ENCODE measurements at regions not wholly inside any gene's neighbourhood (a gene's known extent, or its start where the extent isn't known, plus 50 kb on each side); places are given as distances from the start of the nearest gene placed in this dataset.
"Not testable (repeated sequence)": the region's sequence is repeated elsewhere in the genome, so short reads cannot be mapped to it uniquely, and the experiment has no call there.

DNA sequence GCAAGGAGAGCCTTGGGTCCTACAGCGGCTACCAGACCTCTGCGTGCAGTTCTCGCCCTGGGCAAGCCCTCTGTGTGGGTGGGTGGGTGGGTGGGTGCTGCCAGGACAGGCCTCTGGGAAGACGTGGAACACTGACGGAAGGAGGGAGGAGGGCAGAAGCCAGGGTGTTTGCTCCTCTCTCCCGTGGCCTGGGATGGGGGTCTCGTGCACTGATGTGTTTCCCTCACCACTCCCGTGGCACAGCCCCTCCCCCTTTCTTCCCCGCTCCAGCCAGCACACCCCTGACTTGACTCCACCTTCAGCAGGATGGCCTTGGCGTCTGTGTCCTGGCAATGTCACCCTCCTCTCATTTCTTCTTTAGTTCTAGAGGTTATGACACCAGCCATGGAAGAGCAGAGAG is 130.0 kb downstream of the CDH26 start:
- Mint-ChIP-seq H3K4me1 (no peaks in the 10 kb centered on the region), H3K9me3 (no peaks in the 10 kb centered on the region), H3K4me3 (no peak overlapping the region), H3K36me3 (no peaks in the 10 kb centered on the region), H3K27ac (no peak overlapping the region), H3K27me3 (peaks cover 2% of the 10 kb centered on the region)

DNA sequence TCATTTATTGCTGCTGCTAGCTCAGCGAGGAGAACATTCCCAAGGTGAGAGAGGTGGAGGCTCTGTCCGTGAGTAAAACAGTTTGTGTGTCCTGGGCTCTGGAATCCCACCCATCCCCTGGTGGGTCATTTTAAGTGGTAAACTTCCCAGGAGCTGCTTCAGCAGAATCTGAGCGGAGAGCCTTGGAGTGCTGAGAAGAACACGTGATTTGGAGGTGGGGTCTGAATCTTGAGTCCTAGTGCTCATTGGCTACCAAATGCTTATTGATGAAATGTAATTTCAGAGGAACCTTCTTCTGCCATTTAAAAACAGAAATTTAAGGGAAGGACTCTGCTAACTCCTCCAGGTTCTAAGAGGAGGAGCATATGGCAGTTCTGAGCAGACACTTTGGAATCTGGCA is 132.4 kb downstream of the CDH26 start:
- Mint-ChIP-seq H3K27ac (no peak overlapping the region), H3K4me3 (no peak overlapping the region), H3K9me3 (no peaks in the 10 kb centered on the region), H3K4me1 (no peaks in the 10 kb centered on the region), H3K27me3 (peaks cover 2% of the 10 kb centered on the region), H3K36me3 (no peaks in the 10 kb centered on the region)

DNA sequence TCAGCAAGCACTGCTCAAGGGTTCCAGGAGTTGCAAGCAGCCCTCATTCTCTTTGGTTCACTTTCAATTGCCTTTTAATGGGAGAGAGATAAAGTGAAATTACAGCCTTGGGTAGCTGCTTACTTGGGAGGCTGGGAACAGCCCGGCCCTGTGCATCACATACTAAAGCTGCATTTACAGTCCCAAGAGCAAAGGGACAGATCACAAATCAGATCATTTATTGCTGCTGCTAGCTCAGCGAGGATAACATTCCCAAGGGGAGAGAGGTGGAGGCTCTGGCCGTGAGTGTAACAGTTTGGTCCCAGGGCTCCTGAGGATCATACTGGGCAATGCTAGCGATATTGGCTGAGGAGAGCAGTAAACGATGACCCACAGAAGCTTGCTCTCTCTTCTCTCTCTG is 133.1 kb downstream of the CDH26 start:
- no peaks in the 10 kb centered on the region for H3K9me3 Mint-ChIP-seq
- no peaks in the 10 kb centered on the region for H3K4me1 Mint-ChIP-seq
- no peak overlapping the region for H3K4me3 Mint-ChIP-seq
- H3K36me3 Mint-ChIP-seq, result no peaks in the 10 kb centered on the region
- H3K27ac Mint-ChIP-seq, result no peak overlapping the region
- peaks cover 1% of the 10 kb centered on the region for H3K27me3 Mint-ChIP-seq

DNA sequence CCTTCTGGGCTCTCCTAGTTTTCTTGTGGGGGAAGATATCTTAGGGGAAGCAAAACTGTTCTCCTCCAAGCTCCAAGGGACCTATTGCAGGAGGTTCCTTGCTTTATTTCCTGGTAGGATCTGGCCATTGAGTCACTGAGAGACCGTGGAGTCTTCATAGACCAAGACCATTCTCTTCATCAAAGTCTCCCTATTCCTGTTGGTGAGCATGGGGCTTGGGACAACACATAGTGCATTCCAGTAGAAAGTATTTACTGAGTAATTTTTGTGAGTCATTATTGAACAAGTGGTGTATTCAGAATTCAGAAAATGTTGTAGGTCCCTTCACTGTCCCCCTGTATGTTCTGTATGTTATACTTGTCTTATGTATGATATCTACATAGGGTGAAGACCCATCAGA is 133.6 kb downstream of the CDH26 start:
- Mint-ChIP-seq H3K36me3 (no peaks in the 10 kb centered on the region), H3K27me3 (peaks cover 2% of the 10 kb centered on the region), H3K4me3 (no peak overlapping the region), H3K27ac (no peak overlapping the region), H3K4me1 (no peaks in the 10 kb centered on the region), H3K9me3 (no peaks in the 10 kb centered on the region)

DNA sequence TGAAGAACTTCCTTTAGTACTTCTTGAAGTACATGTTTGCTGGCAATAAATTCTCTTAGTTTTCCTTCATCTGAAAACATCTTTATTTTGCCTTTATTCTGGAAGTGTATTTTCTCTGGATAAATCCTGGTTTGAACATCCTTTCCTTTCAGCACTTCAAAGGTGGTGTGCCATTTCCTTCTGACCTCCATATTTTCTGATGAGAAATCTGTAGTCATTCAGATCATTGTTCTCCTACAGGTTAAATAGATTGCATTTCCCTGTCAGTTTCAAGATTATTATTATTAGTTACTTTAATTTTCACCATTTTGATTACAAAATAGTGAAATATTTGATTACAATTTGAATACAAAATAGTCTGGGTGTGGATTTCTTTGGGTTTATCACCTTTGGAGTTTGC is 134.5 kb downstream of the CDH26 start:
- H3K4me3 Mint-ChIP-seq, result no peak overlapping the region
- H3K27me3 Mint-ChIP-seq, result peaks cover 3% of the 10 kb centered on the region
- H3K36me3 Mint-ChIP-seq, result no peaks in the 10 kb centered on the region
- no peaks in the 10 kb centered on the region for H3K4me1 Mint-ChIP-seq
- H3K9me3 Mint-ChIP-seq, result no peaks in the 10 kb centered on the region
- H3K27ac Mint-ChIP-seq, result no peak overlapping the region

DNA sequence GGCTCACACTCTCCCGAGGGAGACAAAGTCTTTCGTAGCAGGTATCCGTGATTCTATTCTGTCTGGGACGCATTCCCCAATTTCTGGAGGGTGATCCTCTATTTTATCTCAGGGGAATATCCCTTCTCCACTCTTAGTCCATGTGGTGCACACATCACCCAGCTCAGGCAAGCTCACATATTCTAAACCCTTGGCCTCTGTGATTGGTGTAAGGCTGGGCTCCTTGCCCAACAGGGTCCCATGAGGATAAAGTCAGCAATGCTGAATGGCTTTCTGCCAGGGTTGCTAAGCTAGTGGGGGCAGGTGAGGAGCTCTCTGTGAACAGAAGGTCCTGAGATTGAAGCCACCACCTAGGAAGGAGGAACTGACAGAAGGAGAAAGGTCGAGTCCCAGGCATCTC is 137.2 kb downstream of the CDH26 start:
- Mint-ChIP-seq H3K4me1 (no peaks in the 10 kb centered on the region), H3K9me3 (no peaks in the 10 kb centered on the region), H3K27ac (no peak overlapping the region), H3K4me3 (no peak overlapping the region), H3K27me3 (peaks cover 1% of the 10 kb centered on the region), H3K36me3 (no peaks in the 10 kb centered on the region)

DNA sequence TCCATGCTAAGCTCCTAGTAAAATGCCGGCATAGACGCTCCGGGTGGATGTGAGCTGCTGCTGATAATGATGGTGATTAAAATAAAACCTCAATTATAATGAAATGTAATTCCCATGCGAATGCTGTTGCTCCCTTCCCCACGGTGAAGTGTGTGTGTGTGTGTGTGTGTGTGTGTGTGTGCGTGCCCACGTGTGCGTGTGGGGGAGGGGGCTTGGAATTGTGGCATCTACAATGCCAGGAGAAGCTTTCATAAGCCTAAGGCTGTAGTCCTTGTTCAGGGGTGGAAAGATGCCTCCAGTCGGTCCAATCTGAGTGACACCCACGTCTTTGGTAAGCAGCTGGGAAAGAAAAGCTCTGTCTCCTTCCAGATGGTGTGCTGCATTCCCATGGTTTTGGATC is 137.9 kb downstream of the CDH26 start:
- no peak overlapping the region for H3K4me3 Mint-ChIP-seq
- no peak overlapping the region for H3K27ac Mint-ChIP-seq
- no peaks in the 10 kb centered on the region for H3K4me1 Mint-ChIP-seq
- no peaks in the 10 kb centered on the region for H3K36me3 Mint-ChIP-seq
- peaks cover 1% of the 10 kb centered on the region for H3K27me3 Mint-ChIP-seq
- no peaks in the 10 kb centered on the region for H3K9me3 Mint-ChIP-seq

DNA sequence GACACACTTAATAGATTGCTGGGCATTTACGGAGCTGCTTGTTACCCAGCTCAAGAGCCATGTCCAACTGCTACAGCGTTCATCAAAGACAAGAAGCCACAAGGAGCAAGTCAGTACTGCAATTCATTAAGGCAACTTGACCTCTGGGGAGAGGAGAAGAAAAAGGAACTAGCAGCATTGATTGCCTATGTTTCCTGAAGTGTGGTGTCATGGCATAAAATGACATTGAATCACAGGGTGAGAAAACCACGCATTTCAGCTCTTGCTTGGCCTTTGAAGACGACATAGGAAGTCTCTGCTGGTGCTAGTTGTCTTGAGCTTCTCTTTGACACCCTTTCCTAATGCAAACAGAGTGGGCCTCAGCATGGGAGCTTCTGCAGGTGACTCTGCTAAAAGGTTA is 139.1 kb downstream of the CDH26 start:
- Mint-ChIP-seq H3K27ac (no peak overlapping the region), H3K4me1 (no peaks in the 10 kb centered on the region), H3K4me3 (no peak overlapping the region), H3K36me3 (no peaks in the 10 kb centered on the region), H3K9me3 (no peaks in the 10 kb centered on the region), H3K27me3 (peaks cover 1% of the 10 kb centered on the region)

DNA sequence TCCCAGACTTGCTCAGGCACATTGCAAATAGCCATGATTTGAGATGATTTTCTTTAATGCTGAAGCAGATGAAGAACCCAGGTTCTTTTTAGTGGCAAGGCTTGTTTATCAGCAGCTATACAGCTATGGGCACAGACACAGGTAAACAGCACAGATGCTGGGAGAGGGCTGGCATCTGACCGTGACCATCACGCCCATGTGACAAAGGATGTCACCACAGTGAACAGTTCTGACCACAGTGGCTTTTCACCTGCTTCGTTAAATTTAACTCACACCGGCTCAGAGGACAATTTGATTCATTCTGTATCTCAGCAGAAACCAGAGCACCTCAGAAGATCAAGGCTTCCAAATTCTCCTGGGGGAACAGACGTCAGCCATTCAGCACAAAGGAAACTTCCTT is 142.6 kb downstream of the CDH26 start:
- no peak overlapping the region for H3K4me3 Mint-ChIP-seq
- no peaks in the 10 kb centered on the region for H3K36me3 Mint-ChIP-seq
- H3K4me1 Mint-ChIP-seq, result no peaks in the 10 kb centered on the region
- no peak overlapping the region for H3K27ac Mint-ChIP-seq
- no peaks in the 10 kb centered on the region for H3K9me3 Mint-ChIP-seq
- peaks cover 1% of the 10 kb centered on the region for H3K27me3 Mint-ChIP-seq

DNA sequence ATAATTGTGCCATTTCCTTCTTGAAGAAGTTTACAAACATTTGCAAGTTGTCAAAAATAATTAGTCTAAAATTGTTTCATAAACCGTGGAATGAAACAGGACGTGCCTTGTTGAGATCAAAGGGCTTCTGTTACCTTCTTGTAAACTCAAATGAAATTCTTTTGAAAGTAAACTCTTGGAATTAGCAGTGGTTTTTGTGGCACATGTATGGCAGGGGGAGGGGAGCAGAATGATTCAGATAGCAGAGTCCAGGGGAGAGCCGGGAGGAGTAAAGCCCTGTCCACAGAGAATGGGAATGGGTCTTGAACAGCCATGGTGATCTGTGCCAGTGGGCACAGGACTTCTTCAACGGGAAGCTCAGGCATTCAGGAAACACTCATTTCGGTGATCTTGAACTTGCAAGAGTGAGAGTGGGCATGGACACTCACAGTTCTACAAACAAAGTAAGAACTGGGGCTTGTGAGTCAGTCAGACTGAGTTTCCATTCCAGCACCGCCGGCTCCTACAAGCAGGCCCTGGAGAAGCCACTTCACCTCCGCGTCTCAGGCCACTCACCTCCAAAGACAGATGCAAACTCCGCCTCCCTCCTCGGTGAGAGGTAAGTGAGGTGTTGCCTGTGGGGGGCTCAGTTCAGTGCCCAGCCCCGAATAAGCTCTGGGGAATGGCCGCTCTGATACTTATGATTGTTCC is 143.1 kb downstream of the CDH26 start:
- H3K4me1 Mint-ChIP-seq, result no peaks in the 10 kb centered on the region
- H3K4me3 Mint-ChIP-seq, result no peak overlapping the region
- no peak overlapping the region for H3K27ac Mint-ChIP-seq
- H3K36me3 Mint-ChIP-seq, result no peaks in the 10 kb centered on the region
- H3K27me3 Mint-ChIP-seq, result peaks cover 1% of the 10 kb centered on the region
- no peaks in the 10 kb centered on the region for H3K9me3 Mint-ChIP-seq

DNA sequence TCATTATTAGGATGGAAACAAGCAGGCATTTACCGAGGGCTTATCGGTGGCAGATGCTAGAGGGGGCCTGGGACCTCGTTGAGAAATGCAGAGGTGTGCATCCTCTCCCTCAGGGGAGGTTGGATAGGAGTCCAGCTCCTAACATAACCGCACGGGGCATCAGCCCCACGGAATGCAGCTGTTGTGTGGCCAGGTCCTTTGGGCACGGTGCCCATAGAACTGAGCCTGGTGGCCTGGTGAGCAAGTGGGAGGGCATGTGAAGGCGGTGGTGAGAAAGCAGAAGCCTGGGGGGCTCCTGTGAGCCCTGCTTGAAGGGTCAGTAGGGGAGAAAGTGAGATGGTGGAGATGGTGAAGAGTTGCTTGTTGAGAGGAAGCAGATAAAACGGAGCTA is 143.7 kb downstream of the CDH26 start:
- Mint-ChIP-seq H3K27ac (no peak overlapping the region), H3K4me3 (no peak overlapping the region), H3K9me3 (no peaks in the 10 kb centered on the region), H3K4me1 (no peaks in the 10 kb centered on the region), H3K27me3 (peaks cover under 1% of the 10 kb centered on the region), H3K36me3 (no peaks in the 10 kb centered on the region)

DNA sequence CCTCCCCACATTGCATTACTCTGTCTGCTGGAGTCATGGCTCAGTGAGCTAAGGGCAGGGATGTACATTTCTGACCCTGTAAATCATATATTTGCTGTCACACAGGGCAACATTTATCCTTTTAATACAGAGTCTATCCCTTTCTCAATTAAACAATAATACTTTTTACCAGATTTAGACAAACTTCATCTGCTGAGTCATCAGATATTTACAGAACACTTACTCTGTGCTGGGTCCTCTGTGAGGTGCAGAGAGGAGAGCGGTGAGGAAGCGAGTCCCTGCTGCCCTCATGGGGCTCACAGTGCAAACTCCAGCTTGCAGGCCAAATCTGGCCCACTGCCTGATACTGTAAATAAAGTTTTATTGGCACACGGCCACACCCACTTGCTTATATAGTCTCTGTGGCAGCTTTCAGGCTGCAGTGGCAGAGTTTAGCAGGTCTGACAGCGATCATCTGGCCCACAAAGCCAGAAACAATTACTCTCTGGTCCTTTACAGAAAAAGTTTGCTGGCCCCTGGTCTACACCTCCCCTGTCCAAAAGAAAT is 144.5 kb downstream of the CDH26 start:
- no peaks in the 10 kb centered on the region for H3K4me1 Mint-ChIP-seq
- no peak overlapping the region for H3K27ac Mint-ChIP-seq
- H3K27me3 Mint-ChIP-seq, result no peaks in the 10 kb centered on the region
- H3K4me3 Mint-ChIP-seq, result no peak overlapping the region
- no peaks in the 10 kb centered on the region for H3K36me3 Mint-ChIP-seq
- no peaks in the 10 kb centered on the region for H3K9me3 Mint-ChIP-seq

DNA sequence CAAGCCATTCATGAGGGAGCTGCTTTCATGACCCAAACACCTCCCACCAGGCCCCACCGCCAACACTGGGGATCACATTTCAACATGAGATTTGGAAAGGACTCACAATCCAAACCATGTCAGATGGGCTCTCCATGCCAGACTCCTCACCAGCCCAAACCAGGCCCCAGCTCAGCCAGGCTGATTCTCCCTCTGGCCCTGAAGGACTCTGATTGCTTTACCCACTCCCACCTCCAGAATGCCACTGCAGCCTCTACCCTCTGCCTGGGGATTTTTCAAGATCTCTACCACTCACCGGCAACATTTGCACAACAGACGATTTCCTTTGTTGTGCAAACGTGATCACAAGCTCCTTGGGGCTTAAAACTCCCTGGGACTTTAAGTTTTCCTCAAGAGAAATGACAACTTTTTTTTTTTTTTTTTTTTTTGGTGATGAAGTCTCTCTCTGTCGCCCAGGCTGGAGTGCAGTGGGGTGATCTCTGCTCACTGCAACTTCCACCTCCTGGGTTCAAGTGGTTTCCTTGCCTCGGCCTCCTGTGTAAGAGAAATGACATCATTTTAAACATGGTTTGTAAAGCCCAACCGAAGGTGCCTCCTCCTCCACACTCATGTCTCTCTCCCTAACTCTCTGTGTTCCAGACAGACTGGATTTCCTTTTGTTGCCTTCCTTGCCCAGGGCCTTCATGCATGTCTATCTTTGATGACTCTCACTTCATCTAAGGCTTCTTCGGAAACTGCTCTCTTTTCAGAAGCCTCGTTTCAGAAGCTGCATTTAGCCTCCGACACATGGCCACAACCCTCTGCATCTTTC is 147.0 kb downstream of the CDH26 start:
- Mint-ChIP-seq H3K4me1 (no peaks in the 10 kb centered on the region), H3K27me3 (no peaks in the 10 kb centered on the region), H3K4me3 (no peak overlapping the region), H3K36me3 (no peaks in the 10 kb centered on the region), H3K27ac (no peak overlapping the region), H3K9me3 (no peaks in the 10 kb centered on the region)

DNA sequence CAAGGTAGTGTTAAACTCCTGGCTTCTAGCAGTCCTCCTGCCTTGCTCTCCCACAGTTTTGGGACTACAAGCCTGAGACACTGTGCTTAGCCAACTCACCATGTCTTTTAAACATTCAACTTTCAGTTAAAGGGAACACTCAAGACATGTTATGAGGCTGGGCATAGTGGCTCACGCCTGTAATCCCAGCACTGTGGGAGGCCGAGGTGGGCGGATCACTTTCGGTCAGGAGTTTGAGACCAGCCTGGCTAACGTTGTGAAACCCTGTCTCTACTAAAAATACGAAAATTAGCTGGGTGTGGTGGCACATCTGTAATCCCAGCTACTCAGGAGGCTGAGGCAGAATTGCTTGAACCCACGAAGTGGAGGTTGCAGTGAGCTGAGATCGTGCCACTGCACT is 148.0 kb downstream of the CDH26 start:
- not testable (repeated sequence) for H3K36me3 Mint-ChIP-seq, H3K27me3 Mint-ChIP-seq, H3K4me1 Mint-ChIP-seq, H3K27ac Mint-ChIP-seq, H3K4me3 Mint-ChIP-seq, H3K9me3 Mint-ChIP-seq

DNA sequence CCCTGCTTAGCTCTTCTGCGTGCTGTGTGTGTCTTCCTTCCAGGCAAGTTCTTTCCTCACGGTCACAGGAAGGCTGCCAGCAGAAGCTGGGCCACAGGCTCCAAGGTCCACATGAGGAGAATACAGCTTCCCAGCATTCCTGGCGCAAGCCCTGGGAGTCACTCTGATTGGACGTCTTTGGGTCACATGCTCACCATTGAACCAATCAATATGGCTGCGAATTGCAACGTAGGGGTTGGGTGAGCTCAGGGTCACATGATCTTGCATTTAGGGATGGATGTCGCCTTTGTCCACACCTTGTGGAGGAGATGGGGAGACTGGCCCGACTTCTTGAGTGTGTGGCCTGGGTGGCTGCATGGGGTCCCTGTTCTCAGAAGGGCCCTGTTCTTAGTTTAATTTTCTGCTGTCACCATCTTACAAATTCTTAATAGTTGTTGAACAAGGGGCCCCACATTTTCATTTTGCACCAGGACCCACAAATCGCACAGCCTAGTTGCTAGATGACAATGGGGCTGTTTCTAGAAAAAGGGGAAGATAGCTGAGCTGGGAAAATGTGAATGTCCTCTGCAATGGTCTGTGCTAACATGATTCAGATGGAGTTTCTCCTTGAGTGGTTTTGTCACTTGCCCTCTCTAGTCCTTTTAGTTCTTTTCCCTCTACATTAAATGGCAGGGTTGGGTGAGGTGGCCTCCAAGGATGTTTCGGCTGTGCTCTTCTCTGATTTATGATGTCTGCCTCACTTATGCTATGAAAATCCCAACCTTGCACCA is 149.6 kb downstream of the CDH26 start:
- peaks cover 1% of the 10 kb centered on the region for H3K27me3 Mint-ChIP-seq
- no peaks in the 10 kb centered on the region for H3K4me1 Mint-ChIP-seq
- no peaks in the 10 kb centered on the region for H3K36me3 Mint-ChIP-seq
- no peak overlapping the region for H3K4me3 Mint-ChIP-seq
- no peaks in the 10 kb centered on the region for H3K9me3 Mint-ChIP-seq
- no peak overlapping the region for H3K27ac Mint-ChIP-seq

DNA sequence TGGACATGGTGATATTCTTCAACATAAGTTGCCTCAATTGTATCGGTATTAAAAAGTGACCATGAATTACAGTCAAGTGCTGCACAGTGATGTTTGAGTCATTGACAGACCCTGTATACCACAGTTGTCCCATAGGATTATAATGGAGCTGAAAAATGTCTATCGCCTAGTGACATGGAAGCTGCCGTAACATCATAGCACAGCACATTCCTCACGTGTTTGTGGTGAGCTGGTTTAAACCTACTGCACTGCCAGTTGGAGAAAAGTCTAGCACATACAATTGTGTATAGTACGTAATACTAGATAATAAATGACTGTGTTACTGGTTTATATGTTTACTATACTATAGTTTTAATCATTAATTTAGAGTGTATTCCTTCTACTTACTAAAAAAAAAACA is 150.2 kb downstream of the CDH26 start:
- Mint-ChIP-seq H3K9me3 (no peaks in the 10 kb centered on the region), H3K27me3 (peaks cover 1% of the 10 kb centered on the region), H3K36me3 (no peaks in the 10 kb centered on the region), H3K27ac (no peak overlapping the region), H3K4me1 (no peaks in the 10 kb centered on the region), H3K4me3 (no peak overlapping the region)
